Lung microvascular endothelial cell (primary cell): ENCODE measurements at regions not wholly inside any gene's neighbourhood (a gene's known extent, or its start where the extent isn't known, plus 50 kb on each side); places are given as distances from the start of the nearest gene placed in this dataset.

Experiments
- DNase-seq, 2 donors: peaks; one replicate each; pipeline versions ENCODE4 v3.0.0 to v3.0.0-alpha.2; 2010; ENCODE audit warnings: low read depth in 2 of 2

DNA sequence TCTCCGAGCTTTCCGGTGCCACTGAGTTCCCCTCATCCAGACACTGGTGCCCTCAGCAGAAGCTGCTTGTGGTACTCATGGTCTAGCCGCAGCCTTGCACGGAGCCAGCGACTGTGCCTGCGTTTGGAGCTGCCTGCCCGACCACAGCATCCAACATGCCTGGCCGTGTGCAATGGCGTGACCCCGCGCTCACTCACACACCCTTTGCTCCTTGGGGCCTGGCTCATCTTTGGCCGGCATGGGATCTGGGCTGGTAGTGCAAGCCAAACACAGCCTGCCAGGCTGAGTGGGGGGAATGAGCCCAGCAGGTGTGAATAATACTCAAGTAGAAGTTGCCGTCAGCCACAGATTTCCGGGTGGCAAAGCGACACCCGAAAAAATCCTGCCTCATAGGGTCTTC is 1178.7 kb upstream of the GBE1 start:
- DNase-seq: no peak

DNA sequence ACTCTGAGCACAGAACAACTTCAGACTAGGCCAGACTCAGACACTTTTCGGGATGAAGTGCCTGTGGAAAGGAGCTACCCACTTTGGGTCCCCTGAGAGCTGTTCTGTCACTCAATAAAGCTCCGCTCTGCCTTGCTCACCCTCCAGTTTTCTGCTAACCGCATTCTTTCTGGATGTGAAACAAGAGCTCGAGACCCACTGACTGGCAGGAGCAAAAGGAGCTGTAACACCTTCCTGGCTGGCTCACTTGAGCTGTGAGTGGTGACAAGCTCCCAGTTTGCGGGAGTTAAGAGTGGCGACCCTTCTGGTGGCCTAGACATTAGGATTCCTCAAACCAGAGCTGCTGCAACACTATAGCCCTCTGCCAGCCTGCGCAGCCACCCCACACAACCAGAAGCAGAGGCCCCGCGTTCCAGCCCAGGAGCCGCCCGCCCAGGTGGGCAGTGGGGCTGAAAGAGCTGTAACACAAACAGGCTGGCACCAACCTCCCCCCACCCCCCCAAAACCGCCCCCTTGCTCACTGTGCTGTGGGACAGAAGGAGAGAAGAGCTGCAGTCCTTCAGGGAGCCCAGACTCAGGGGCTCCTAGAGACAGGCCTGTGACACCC is 1178.1 kb upstream of the GBE1 start:
- DNase-seq: no peak

DNA sequence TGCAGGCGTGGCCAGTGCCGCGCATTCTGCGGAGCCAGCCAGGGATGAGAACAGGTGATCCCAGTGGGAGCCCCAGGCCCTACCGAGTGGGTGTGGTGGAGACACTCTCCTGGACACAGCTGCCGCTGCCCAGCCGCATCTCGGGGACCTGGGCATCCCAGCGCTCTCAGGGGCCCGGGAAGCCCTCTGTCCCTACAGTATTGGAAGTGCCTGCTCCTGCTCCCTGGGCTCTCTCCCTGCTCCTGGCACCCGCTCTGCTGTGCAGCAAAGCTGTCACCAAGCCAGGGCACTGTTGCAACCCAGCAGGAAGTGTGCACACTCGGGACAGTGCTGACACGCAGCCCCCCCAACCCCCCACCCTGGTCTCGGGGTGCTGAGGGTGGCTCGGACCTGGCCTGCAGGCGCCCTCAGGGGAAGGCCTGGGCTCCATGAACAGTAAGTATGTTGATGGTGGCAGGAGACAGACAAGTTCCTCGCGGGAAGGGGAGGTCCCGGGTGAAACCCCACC is 1177.4 kb upstream of the GBE1 start:
- no peak for DNase-seq

DNA sequence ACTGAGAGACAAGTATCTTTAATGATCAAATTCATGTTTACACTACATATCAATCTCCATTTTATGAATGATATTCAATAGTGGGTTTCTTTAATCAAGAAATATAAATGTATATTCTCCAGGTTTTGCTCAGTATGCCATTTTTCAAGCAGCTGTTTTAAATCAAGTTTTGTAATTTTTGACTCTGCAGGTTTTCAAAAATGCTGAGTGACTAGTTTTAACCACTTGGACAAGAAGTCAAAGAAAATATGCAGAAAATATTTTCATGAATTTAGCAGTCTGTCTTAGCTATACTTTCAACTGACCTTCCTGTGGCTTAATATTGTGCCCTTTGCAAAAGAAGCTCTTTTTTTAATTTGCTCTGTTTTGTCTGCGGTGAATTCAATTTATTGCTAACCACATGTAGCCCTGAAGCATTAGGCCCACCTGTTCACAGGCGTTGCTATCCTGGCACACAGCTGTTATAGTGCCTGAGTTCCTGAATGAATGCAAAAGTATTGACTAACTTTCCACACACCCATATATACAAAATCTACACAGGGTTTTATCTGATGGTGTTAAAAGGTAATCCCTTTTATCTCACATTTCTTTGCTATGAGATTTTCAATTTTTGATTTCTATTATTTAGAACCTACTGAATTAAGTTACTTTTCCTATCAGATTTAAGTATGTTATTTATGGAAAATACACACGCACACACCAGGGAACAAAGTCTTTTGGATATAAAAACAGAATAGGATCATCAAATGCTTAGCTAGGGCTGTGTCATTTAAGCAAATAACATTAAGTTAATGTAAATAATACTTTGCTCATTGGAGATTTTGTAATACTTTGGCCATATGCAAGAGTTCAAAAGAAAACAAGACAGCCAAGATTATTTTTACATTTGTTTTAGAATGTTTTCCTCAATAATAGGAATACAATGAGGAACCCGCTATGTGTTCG is 1166.1 kb upstream of the GBE1 start:
- no peak for DNase-seq

DNA sequence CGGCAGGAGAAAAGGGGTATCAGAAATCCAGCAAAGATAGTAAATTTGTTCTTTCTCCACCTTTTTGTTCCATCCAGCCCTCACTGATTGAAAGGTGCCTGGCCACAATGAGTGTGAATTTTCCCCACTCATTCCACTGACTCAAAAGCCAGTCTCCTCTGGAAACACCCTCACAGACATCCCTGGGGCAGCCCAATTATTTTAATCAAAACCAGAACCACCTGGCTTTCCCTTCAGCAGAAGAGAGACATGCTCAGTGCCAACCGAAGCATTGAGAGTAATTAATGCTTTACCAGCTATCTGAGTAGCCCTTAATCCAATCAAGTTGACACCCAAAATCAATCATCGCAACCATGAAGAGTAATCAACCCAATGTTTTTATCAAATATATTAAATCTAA is 1129.6 kb upstream of the GBE1 start:
- DNase-seq: no peak

DNA sequence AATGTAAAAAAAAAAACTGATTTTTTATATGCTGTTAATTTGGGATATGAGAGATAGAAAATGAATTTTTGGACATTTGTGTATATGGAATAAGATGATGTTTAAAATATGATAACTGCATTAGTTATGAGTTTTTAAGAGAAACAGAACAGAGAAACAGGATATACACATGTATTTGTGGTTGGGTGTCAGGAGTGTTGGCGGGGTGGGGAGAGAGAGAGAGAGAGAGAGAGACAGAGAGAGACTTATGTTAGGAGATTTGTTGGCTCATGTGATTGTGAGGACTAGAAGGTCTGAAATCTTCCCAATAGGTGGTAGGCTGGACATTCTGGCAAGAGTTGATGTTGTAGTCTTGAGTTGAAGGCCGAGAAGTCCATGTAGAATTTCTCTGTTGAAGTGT is 1121.6 kb upstream of the GBE1 start:
- no peak for DNase-seq

DNA sequence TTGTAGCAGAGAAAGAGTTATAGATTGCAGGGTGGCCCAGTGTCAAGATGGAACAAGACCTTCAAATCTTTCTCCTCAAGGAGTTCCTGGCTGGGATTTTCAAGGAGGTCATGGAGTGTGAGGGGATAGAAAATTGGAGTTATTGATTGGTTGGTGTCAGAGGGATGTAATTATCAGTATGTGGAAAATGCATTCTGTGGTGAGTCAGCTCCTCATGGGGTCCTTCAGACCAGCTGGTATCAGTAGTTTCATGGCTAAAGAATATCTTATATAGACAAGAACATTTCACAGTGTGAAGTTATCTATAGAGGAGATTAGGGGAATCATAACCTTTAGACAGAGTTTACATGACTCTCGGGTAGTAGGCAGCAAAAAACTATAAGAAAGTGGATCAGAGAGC is 1114.0 kb upstream of the GBE1 start:
- no peak for DNase-seq

DNA sequence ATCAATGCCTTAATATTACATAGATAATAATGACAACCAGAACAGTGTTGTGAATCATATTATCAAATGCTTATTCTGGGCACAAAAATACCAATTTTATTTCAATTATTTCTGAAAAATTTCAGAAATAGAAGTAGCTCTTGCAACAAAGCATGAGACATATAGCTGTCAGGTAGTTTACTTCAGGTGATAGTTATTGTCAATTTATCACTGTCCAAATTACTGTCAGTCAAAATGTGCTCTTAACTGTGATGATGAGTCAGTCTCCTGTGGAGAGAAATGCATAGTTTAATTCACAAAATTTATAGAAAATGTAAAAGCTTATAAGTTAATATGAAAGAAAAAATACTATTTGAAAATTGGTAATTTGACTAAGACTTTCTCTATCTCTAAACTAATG is 1078.4 kb upstream of the GBE1 start:
- no peak for DNase-seq

DNA sequence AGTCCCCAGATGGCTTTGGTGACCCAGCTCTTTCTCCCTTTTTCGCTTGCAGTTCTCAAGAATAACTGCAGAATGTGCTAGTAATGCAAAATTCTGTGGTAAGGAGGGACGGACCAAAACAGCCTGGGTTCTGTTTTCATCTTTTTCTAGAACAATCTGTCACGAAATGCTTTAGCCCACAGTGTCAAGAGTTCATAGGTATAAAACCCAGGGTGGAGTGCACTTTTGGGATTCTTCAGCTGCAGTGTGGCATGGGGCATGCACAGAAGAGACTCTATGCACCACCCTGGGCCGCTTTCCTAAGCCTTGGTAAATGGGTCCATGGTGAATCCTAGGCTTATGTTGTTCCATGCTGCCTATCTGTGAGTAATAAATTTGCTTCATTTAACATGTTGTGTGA is 1072.7 kb upstream of the GBE1 start:
- DNase-seq: no peak

DNA sequence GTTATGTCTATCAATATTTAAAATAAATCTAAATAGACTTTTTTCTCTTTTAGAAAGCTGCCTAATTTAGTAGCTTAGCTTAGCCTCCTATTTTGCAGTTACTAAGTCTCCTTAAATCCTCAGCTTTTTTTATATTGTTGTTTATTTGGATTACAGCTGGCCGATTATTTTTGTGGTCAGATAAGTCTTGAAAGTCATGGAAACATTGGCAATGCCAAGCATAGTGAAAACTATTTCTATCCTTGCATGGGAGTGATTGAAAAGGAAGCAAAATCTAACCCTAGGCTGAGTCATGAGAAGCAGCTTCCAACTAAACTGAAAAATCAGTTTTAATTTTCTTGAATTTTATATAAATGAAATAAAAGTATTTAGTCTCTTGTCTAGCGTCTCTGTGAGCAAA is 1063.0 kb upstream of the GBE1 start:
- no peak for DNase-seq

DNA sequence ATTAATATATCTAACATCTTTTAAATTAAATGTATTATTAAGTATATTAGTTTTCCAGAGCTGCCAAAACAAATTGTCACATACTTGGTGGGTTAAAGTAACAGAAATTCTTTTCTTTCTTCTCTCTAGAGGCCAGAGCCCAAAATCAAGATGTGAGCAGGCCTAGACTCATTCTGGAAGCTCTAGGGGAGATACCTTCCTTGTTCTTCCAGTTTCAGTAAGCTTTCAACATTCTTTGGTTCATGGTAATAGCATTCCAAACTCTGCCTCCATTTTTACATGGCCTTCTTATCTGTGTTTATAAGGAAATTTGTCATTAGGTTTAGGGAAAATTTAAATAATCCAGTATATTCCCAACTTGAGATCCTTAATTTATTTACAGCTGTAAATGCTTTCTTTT is 1054.6 kb upstream of the GBE1 start:
- no peak for DNase-seq

DNA sequence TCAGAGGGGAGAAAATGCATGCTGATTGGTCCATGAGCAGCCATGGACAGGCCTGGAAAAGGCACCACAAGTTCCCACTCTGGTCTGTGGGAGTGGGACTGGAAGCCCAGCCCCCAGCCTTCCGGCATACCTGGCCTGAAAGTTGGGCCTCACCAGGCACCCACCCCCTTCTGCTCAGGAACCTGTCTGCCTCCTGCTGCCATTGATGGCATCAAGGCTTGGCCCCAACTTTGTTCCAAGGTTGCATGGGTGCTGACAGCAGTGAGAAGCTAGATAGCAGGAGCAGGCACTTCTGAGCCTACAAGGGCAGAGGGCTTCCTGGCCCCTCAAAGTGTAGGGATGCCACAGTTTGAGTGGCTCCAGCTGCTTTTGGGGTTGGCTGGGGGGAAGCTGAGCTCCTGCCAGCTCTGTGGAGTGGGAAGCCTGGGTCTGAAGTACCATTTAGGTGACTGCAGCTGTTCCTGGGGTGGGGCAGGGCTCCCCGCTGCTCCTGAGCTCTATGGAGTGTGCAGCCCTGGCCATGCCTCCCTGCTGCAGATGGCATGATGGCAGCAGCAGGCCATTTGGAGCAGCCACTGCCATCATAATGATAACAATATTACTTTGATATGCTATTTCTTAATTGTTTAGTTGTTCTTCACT is 1054.1 kb upstream of the GBE1 start:
- no peak for DNase-seq

DNA sequence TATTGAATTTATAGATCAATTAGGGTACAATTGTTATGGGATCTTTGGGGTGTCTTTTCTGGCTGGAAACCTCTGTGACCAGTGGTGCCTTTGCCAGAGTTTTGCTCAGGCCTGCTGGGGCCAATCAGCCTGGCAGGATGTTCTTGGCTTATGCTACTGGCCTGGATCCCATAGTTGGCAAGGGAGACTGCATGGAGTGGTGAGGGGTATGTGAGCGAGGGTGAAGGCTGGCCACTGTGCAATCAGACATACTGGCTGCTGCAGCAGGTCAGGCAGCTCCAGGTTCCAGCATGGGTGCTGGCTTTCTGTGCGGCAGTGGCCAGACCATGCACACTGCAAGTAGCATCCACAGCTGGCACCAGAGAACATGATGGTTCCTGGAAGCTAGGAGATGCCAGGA is 1053.2 kb upstream of the GBE1 start:
- no peak for DNase-seq

DNA sequence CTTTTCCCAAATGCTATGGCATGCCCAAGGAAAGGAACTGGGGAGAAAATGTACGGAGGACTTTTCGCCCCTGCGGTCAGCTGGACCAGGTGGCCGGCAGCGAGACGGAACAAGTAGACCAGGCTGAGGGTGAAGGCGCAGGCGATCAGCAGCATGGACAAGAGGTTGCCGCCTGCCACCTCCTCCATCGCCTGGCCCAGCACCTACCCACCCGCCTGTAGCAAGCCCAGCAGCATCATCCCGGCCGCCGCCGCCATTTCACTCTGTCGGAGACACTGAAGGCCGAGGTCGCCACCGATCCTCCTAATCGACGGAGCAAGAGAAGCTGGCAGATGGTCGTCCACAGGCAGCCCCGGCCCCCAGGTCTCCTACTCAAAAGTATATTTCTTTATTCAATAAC is 1046.3 kb upstream of the GBE1 start:
- DNase-seq: no peak

DNA sequence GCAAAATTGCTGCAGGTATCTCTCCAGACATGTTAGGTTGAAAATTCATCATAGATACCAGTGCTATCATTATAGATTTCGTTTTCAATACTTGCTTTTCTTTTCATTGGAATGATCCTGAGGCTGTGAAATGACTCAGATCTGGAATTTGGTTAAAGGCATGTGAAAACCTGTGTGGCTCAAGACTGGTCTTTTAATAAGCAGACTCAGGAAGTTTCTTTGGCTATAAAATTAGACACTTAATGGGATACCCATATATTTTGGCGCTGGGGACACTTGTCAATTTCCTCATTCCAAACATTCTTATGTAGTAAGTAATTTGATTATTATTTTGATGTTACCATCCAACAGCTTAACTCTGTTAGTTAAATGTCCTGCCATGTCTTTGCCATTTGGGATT is 1041.1 kb upstream of the GBE1 start:
- DNase-seq: no peak

DNA sequence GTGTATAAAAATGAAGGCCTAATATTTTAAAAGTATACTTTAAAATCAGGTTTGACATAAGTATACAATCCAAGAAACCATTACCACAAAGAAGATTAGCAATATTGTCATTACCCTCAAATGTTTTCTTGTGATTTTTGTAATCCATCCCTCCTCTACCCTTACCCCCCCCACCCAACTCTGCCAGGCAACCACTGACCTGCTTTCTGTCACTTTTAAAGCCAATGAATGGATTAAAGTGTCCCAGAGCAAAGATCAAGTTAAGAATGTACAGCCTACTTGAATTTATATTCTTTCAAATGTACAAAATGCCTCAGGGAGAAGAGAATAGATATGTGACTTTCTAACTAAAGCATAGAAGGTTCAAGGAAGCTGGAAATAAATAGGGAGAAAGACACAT is 1038.8 kb upstream of the GBE1 start:
- no peak for DNase-seq

DNA sequence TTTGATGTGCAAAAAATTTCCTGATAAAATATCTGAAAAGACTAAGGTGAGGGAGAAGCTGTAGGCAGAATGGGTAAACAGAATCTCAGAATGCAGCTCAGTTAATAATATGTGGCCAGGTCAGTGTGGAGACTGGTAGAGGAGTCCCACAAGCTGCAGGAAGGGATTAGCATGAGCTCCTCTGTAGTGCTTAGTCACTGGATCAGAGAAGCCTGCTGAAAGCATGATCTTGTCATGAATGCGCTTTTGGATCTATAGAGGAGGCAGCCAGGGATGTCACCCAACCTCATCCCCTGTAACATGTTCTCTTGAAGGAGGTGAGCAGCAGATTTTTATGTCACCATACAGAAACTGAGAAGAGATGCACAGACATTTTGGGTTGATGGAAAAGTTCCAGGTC is 1035.3 kb upstream of the GBE1 start:
- DNase-seq: no peak

DNA sequence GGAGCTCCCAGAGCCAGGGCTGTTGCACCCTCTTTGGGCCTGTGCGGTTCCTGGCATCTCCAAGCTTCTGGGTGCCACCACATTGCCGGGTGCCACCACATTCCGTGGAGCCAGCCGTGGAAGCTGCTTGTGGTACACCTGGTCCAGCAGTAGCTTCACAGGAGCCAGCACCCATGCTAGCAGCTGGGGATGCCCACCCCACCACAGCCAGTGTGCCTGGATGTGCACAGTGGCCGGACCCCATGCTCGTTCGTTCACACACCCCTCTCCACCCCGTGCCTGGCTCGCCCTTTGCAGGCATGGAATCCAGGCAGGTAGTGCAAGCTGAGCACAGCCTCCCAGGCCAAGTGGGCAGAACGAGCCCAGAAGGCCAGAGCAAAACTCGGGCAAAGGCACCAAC is 1029.8 kb upstream of the GBE1 start:
- no peak for DNase-seq

DNA sequence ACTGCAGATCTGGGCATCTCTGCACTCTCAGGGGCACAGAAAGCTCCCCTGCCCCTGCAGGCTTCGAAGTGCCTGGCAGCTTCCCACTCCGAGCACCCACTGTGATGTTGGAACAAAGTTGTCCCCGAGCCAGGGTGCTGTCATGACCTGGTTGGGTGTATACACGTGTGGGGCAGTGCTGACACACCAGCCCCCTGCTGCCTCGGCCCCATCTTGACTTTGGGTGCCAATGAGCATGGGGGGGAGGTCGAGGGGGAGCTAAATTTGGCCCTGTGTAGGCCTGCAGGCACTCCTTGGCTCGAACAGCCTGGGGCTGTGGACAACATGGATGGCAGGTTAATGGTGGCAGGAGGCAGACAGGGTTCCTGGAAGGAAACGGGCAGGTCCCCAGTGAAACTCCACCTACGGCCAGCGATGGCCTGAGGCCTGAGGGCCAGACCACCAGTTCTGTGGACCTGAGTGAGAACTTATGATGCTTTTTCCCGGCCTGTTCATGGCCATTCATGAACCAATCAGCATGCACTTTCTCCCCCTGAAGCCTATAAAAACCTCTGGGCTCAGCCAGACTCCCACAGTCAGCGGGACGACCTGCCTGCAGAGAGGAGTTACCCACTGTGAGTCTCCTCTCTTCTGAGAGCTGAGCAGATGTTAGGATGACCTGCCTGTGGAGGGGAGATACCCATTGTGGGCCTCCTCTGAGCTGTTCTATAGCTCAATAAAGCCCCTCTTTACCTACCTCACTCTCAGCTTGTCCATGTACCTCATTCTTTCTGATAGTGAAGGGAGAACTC is 1029.1 kb upstream of the GBE1 start:
- no peak for DNase-seq

DNA sequence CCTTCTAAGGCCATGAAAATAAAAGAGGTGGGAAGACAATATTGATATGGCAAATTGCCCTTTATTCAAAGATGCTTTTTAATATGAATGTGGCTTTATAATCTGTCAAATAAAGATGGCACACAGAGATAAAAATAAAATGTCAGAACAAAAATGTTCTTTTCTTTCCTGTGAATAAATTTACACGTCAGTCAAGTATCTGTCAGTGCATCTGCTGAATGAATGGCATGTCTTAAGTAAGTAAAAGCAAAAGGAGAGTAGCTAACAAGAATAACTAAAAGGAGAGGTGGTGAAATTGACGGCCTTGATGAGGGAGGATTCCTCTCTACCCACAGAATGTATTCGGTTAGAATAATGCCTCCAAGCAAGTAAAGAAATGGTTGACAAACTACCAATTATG is 1021.7 kb upstream of the GBE1 start:
- no peak for DNase-seq

DNA sequence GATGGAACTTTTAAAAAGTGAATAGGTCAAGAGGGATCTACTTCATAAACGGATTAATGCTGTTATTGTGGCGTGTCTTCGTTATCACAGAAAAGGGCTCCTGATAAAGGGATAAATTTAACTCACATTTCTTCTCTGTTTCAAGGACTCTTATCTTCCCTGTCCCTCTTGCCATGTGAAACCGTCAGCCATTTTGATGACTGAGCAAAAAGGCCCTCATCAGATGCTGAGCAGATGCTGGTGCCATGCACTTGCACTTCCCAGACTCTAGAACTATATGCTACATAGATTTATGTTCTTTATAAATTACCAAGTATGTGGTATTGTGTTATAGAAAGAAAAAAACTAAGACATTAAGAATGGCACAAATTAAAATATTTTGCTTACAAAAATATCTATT is 1011.8 kb upstream of the GBE1 start:
- no peak for DNase-seq

DNA sequence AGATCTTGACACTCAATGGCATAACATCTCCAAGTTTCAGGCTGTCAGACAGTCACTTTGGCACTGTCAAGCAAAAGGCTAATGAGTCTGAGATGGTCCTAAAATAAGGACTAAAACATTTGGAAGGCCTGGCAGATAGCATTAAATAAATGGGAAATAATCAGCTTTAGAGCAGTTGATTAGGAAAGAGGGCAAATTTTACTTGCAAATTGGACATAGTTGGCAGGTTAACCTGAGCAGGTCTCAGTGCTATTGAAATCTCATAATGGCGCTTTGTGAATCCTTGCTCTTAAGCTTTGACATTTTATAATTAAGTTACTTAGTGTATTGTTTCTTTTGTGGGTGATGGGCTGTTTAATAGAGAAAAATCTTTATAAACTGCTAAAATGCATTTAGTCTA is 1003.1 kb upstream of the GBE1 start:
- no peak for DNase-seq
